Esophagus muscularis mucosa (tissue), 3 donors: ENCODE measurements at regions not wholly inside any gene's neighbourhood (a gene's known extent, or its start where the extent isn't known, plus 50 kb on each side); places are given as distances from the start of the nearest gene placed in this dataset.

Experiments
- CTCF ChIP-seq, 3 experiments: fragments of 200-600 bp in 2 of 3; fragments of 450-650 bp in 1 of 3; sonication (generic) in 2 of 3; IDR thresholded peaks; one replicate each; pipeline ENCODE4 v1.5.1; 2017 to 2019; ENCODE audit warnings: antibody characterized with exemption in 3 of 3, mild to moderate bottlenecking in 2 of 3, moderate library complexity in 1 of 3
- POLR2A ChIP-seq: fragments of 450-650 bp; IDR thresholded peaks from one replicate; pipeline ENCODE4 v1.6.1; 2017; ENCODE audit warnings: antibody characterized with exemption, moderate library complexity, mild to moderate bottlenecking, low read depth

GRCh38 chr11:45449036-45449601 lies 163.0 kb upstream of the SYT13 start:
- TF ChIP-seq CTCF (IDR thresholded peaks at IDR 0.05) (no peak), POLR2A (no peak)
